ENCODE measurements at regions not wholly inside any gene's neighbourhood (a gene's known extent, or its start where the extent isn't known, plus 50 kb on each side); places are given as distances from the start of the nearest gene placed in this dataset.

- TF ChIP-seq STAT1 (IDR thresholded peaks at IDR 0.05; ENCODE audit: unreplicated experiment) = no peak
Observed at GRCh38 chr2:733495-733894, 56.3 kb upstream of the TMEM18 start (continued).

GRCh38 chr2:733001-733400 is 55.8 kb upstream of the TMEM18 start:
- no peaks in the 10 kb centered on the region for H3K36me3 Mint-ChIP-seq (ENCODE audit: low read depth)
- Histone ChIP-seq H3K79me2 (replicated peaks; ENCODE audit: insufficient read depth) (no peaks in the 10 kb centered on the region), H2AFZ (no peak overlapping the region), H3K27ac (ENCODE audit: low read depth) (no peak overlapping the region), H3K36me3 (ENCODE audit: insufficient read depth) (no peaks in the 10 kb centered on the region), H3K4me3 (no peak overlapping the region), H4K20me1 (replicated peaks; ENCODE audit: insufficient read depth) (no peaks in the 10 kb centered on the region), H3K9me2 (ENCODE audit: insufficient read depth) (no peaks in the 10 kb centered on the region), H3K4me2 (no peak overlapping the region), H3K27me3 (ENCODE audit: insufficient read depth) (no peaks in the 10 kb centered on the region), H3F3A (replicated peaks; ENCODE audit: low read depth) (peaks cover 8% of the 10 kb centered on the region), H3K4me1 (ENCODE audit: insufficient read depth) (peaks cover 30% of the 10 kb centered on the region)
- DNase-seq (ENCODE audit: low spot score) (no peak), ATAC-seq (no peak)
- H3K9me3 Mint-ChIP-seq = no peaks in the 10 kb centered on the region; the same call in 2 of the 3 replicates
- no peak overlapping the region for H3K27ac Mint-ChIP-seq
- TF ChIP-seq NANOG (IDR thresholded peaks at IDR 0.05; ENCODE audit: borderline replicate concordance) (no peak), EZH2 (IDR thresholded peaks at IDR 0.05; ENCODE audit: low read depth, unreplicated experiment) (no peak), ZNF114 (CRISPR knock-in tag; IDR thresholded peaks at IDR 0.05) (no peak), REST (IDR thresholded peaks at IDR 0.05; ENCODE audit: unreplicated experiment) (no peak), JUNB (IDR thresholded peaks at IDR 0.05; ENCODE audit: unreplicated experiment) (no peak), CREB1 (CRISPR knock-in tag; IDR thresholded peaks at IDR 0.05; ENCODE audit: low read depth) (no peak), EZH2phosphoT487 (IDR thresholded peaks at IDR 0.05; ENCODE audit: unreplicated experiment) (no peak), STAT1 (IDR thresholded peaks at IDR 0.05; ENCODE audit: unreplicated experiment) (no peak), POLR2AphosphoS5 (IDR thresholded peaks at IDR 0.05; ENCODE audit: low read depth) (no peak), ZNF462 (CRISPR knock-in tag; IDR thresholded peaks at IDR 0.05) (no peak)
- peaks cover 15% of the 10 kb centered on the region for H3K27me3 Mint-ChIP-seq (ENCODE audit: insufficient read depth, low read depth, poor library complexity)
- H3K4me1 Mint-ChIP-seq = peaks cover 49% of the 10 kb centered on the region
- H3K4me3 Mint-ChIP-seq = no peak overlapping the region

Data from GM23338 (cell line).